ENCODE measurements at regions not wholly inside any gene's neighbourhood (a gene's known extent, or its start where the extent isn't known, plus 50 kb on each side); places are given as distances from the start of the nearest gene placed in this dataset.

DNA sequence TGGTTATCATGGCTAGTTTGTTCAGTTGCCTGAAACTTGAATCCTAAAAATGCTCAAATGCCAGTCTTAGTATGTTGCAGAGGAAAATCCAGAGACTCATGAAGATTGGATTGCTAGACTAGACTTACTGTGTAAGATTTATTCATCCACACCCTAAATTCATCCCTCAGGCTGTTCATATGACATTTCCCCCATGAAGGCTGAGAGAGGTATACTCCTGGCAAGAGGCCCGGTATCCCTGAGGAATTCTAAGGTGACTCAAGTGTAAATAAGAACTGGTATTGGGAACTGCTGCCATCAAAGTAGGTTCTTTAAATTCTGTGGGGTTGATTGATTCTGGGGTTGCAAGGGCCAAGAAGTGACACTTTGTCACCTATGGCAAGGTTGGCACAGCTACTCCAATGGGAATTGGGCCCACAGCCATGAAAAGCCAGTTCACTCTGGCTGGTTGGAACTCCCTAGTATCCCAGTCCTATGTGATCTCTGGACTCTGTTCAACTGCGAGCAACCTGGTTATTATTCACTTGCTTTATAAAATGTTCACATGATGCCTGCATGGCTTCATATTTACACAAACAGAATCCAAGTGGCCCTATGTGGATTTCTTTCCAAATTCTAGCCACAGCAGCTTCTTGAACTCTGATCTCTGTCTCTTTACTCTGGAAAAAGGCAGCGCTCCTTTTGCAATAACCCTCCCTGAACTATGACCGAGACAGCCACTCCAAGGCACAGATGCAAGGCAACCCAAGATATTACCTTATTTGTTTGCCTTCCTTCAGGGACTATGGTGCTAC lies 429.1 kb downstream of the CBLN2 start:
- Histone ChIP-seq H3K9ac (ENCODE audit: low read depth in 1 of 3, low read length in 3 of 3) (no peak overlapping the region), H3K4me1 (ENCODE audit: control insufficient read depth in 3 of 3, insufficient read depth in 3 of 3, low read length in 3 of 3) (no peaks in the 10 kb centered on the region), H3K27me3 (ENCODE audit: control insufficient read depth in 3 of 3, insufficient read depth in 3 of 3, low read length in 3 of 3) (no peaks in the 10 kb centered on the region), H3K27ac (ENCODE audit: low read depth, low read length) (no peak overlapping the region), H3K4me3 (ENCODE audit: low read length in 3 of 3) (no peak overlapping the region), H3K36me3 (ENCODE audit: control insufficient read depth in 3 of 3, insufficient read depth in 3 of 3, low read length in 3 of 3) (no peaks in the 10 kb centered on the region), H3K9me3 (ENCODE audit: control insufficient read depth in 3 of 3, low read length in 3 of 3) (no peaks in the 10 kb centered on the region)

DNA sequence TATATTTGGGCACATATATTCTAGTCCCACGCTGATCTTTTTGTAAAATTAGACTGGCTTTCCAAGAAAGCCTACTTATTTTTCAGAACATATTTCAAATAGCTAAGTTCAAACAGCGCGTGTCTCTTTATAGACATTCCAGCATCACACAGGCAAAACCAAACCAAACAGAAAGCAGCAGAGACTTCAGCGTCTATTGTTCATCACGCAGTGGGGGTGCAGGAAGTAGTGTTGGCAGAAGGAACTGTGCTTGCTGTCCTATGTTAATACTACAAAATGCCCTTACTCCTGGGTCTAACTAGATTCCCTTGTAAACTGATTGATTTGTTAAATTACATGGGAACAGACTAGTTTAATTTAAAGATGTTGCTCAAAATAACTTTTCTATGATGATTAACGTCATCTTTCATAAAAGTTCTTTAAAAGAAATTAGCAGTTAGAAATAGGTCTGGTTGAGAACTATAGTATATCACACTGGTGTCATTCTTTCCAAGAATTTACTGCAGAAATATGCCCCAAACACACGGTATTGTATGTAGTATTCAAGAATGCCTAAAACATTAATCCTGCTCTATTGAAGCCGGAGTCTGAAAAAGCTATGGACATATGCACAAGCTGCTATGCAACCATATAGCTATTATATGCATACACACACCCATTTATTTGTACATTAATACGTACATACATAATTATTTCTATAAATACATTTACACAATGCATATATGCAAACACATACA lies 436.3 kb downstream of the CBLN2 start:
- H3K36me3 ChIP-seq (ENCODE audit: control insufficient read depth in 3 of 3, insufficient read depth in 3 of 3, low read length in 3 of 3) = no peaks in the 10 kb centered on the region
- no peaks in the 10 kb centered on the region for H3K27me3 ChIP-seq (ENCODE audit: control insufficient read depth in 3 of 3, insufficient read depth in 3 of 3, low read length in 3 of 3)
- no peak overlapping the region for H3K9ac ChIP-seq (ENCODE audit: low read depth in 1 of 3, low read length in 3 of 3)
- H3K27ac ChIP-seq (ENCODE audit: low read depth, low read length) = no peak overlapping the region
- no peaks in the 10 kb centered on the region for H3K4me1 ChIP-seq (ENCODE audit: control insufficient read depth in 3 of 3, insufficient read depth in 3 of 3, low read length in 3 of 3)
- no peaks in the 10 kb centered on the region for H3K9me3 ChIP-seq (ENCODE audit: control insufficient read depth in 3 of 3, low read length in 3 of 3)
- H3K4me3 ChIP-seq (ENCODE audit: low read length in 3 of 3) = no peak overlapping the region

DNA sequence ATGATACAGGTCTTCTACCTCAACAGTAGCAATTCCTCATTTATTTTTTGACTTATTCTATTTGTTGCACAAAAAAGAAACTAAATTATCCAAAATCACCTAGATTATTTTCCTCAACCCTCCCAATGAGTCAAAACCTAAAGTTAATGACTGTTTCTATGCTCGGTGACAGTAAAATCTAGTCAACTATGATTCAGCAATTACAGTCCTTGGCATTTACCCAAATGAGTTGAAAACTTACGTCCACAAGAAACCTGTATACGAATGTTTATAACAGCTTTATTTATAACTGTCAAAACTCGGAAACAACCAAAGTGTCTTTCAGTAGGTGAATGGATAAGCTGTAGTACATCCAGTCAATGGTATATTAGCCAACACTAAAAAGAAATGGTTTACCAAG lies 439.3 kb downstream of the CBLN2 start:
- Histone ChIP-seq H3K9ac (ENCODE audit: low read depth in 1 of 3, low read length in 3 of 3) (no peak overlapping the region), H3K36me3 (ENCODE audit: control insufficient read depth in 3 of 3, insufficient read depth in 3 of 3, low read length in 3 of 3) (no peaks in the 10 kb centered on the region), H3K9me3 (ENCODE audit: control insufficient read depth in 3 of 3, low read length in 3 of 3) (no peaks in the 10 kb centered on the region), H3K27ac (ENCODE audit: low read depth, low read length) (no peak overlapping the region), H3K4me3 (ENCODE audit: low read length in 3 of 3) (no peak overlapping the region), H3K27me3 (ENCODE audit: control insufficient read depth in 3 of 3, insufficient read depth in 3 of 3, low read length in 3 of 3) (no peaks in the 10 kb centered on the region), H3K4me1 (ENCODE audit: control insufficient read depth in 3 of 3, insufficient read depth in 3 of 3, low read length in 3 of 3) (no peaks in the 10 kb centered on the region)

- H3K4me3 ChIP-seq (ENCODE audit: low read length in 3 of 3) = no peak overlapping the region
- H3K9ac ChIP-seq (ENCODE audit: low read depth in 1 of 3, low read length in 3 of 3) = no peak overlapping the region
- no peaks in the 10 kb centered on the region for H3K9me3 ChIP-seq (ENCODE audit: control insufficient read depth in 3 of 3, low read length in 3 of 3)
- no peaks in the 10 kb centered on the region for H3K36me3 ChIP-seq (ENCODE audit: control insufficient read depth in 3 of 3, insufficient read depth in 3 of 3, low read length in 3 of 3)
- H3K27me3 ChIP-seq (ENCODE audit: control insufficient read depth in 3 of 3, insufficient read depth in 3 of 3, low read length in 3 of 3) = no peaks in the 10 kb centered on the region
- no peak overlapping the region for H3K27ac ChIP-seq (ENCODE audit: low read depth, low read length)
- H3K4me1 ChIP-seq (ENCODE audit: control insufficient read depth in 3 of 3, insufficient read depth in 3 of 3, low read length in 3 of 3) = no peaks in the 10 kb centered on the region
Measured at GRCh38 chr18:72102412-72102811, 441.7 kb downstream of the CBLN2 start.

DNA sequence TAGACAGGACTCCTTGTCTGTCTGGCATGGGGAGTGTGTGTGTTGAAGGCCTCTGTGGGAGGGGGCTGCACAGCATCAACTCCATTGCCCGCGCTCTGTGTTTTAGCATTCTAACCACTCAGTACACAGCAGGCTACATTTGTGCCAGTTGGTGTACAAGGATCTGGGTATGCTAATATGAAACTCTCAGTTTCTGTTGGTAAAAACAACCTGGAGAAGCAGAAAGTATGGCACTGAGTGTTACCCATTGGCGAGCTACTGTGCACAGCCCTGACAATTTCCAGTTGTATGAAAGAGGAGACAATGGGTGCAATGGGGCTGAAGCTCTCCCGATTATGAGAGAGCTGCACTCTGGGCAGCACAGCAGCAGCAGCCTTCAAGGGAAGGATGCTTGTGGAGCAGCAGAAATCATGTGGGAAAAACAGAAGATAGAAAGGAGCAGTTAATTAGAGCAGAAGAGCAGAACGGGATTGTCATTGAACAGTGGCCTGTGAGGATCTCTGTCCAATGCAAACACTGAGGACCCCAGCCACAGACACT lies 443.6 kb downstream of the CBLN2 start:
- H3K4me1 ChIP-seq (ENCODE audit: control insufficient read depth in 3 of 3, insufficient read depth in 3 of 3, low read length in 3 of 3) = no peaks in the 10 kb centered on the region
- H3K27ac ChIP-seq (ENCODE audit: low read depth, low read length) = no peak overlapping the region
- no peaks in the 10 kb centered on the region for H3K36me3 ChIP-seq (ENCODE audit: control insufficient read depth in 3 of 3, insufficient read depth in 3 of 3, low read length in 3 of 3)
- H3K9me3 ChIP-seq (ENCODE audit: control insufficient read depth in 3 of 3, low read length in 3 of 3) = no peaks in the 10 kb centered on the region
- no peak overlapping the region for H3K9ac ChIP-seq (ENCODE audit: low read depth in 1 of 3, low read length in 3 of 3)
- no peaks in the 10 kb centered on the region for H3K27me3 ChIP-seq (ENCODE audit: control insufficient read depth in 3 of 3, insufficient read depth in 3 of 3, low read length in 3 of 3)
- no peak overlapping the region for H3K4me3 ChIP-seq (ENCODE audit: low read length in 3 of 3)

DNA sequence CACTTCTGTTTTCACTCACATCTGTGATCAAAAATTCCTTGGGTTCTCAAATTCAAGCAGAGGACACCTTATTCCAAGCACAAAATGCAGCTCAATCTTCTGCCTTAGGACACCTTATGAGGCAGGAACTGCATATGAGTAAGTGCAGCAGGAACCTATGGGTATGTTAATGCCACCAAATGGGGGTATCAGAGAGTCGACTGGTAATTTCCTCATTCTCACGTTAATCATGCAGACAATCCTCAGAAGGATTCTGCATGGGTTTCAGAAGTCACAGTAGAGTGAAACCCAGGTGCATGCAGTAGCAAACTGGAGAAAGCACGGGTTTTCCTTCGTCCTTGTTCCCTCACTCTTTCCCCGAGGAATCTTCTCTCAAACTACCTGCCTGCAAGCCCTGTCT lies 452.8 kb downstream of the CBLN2 start:
- no peaks in the 10 kb centered on the region for H3K9me3 ChIP-seq (ENCODE audit: control insufficient read depth in 3 of 3, low read length in 3 of 3)
- H3K27me3 ChIP-seq (ENCODE audit: control insufficient read depth in 3 of 3, insufficient read depth in 3 of 3, low read length in 3 of 3) = no peaks in the 10 kb centered on the region
- H3K36me3 ChIP-seq (ENCODE audit: control insufficient read depth in 3 of 3, insufficient read depth in 3 of 3, low read length in 3 of 3) = no peaks in the 10 kb centered on the region
- H3K4me3 ChIP-seq (ENCODE audit: low read length in 3 of 3) = no peak overlapping the region
- H3K27ac ChIP-seq (ENCODE audit: low read depth, low read length) = no peak overlapping the region
- H3K9ac ChIP-seq (ENCODE audit: low read depth in 1 of 3, low read length in 3 of 3) = no peak overlapping the region
- no peaks in the 10 kb centered on the region for H3K4me1 ChIP-seq (ENCODE audit: control insufficient read depth in 3 of 3, insufficient read depth in 3 of 3, low read length in 3 of 3)

DNA sequence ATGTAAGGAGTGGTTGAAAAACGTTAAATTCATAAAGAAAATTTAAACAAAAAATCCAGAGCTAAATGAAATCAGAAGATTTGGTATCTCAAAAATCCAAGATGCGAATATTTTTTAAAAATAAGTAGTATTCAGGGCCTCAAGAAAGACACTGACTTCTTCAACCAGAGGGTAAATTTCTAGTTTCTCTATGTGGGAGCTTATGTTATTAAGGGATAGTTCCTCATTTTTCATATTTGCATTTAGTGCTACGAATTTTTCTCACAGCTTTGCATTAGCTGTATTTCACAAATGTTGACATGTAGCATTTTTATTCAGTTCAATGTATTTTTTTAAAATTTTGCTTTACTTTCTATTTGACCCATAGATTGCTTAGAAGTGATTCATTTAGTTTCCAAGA lies 454.7 kb downstream of the CBLN2 start:
- no peaks in the 10 kb centered on the region for H3K9me3 ChIP-seq (ENCODE audit: control insufficient read depth in 3 of 3, low read length in 3 of 3)
- no peaks in the 10 kb centered on the region for H3K4me1 ChIP-seq (ENCODE audit: control insufficient read depth in 3 of 3, insufficient read depth in 3 of 3, low read length in 3 of 3)
- H3K36me3 ChIP-seq (ENCODE audit: control insufficient read depth in 3 of 3, insufficient read depth in 3 of 3, low read length in 3 of 3) = no peaks in the 10 kb centered on the region
- no peaks in the 10 kb centered on the region for H3K27me3 ChIP-seq (ENCODE audit: control insufficient read depth in 3 of 3, insufficient read depth in 3 of 3, low read length in 3 of 3)
- no peak overlapping the region for H3K9ac ChIP-seq (ENCODE audit: low read depth in 1 of 3, low read length in 3 of 3)
- no peak overlapping the region for H3K4me3 ChIP-seq (ENCODE audit: low read length in 3 of 3)
- H3K27ac ChIP-seq (ENCODE audit: low read depth, low read length) = no peak overlapping the region

DNA sequence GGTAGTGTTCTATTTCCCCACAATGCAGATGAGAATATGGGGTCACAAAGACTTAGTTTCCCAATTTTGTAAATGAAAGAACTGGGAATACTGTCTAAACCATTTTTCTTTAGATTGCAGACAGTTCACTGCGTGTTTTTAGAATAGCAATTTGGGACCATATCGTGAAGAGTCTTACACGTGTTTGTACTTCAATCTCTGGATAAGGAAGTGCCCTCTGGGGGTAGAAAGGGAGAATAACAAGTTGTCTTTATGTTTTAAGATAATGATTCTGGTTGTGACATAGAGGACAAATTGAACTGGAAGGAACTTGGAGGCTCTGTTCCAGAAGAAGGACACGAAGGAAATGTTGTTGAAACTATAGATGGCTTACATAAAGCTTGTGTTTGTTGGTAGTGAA lies 457.7 kb downstream of the CBLN2 start:
- Histone ChIP-seq H3K9me3 (ENCODE audit: control insufficient read depth in 3 of 3, low read length in 3 of 3) (no peaks in the 10 kb centered on the region), H3K4me1 (ENCODE audit: control insufficient read depth in 3 of 3, insufficient read depth in 3 of 3, low read length in 3 of 3) (no peaks in the 10 kb centered on the region)

GRCh38 chr18:72075040-72075439 lies 469.1 kb downstream of the CBLN2 start:
- no peak overlapping the region for H3K4me3 ChIP-seq (ENCODE audit: low read length in 3 of 3)
- no peaks in the 10 kb centered on the region for H3K27me3 ChIP-seq (ENCODE audit: control insufficient read depth in 3 of 3, insufficient read depth in 3 of 3, low read length in 3 of 3)
- H3K27ac ChIP-seq (ENCODE audit: low read depth, low read length) = no peak overlapping the region
- no peaks in the 10 kb centered on the region for H3K36me3 ChIP-seq (ENCODE audit: control insufficient read depth in 3 of 3, insufficient read depth in 3 of 3, low read length in 3 of 3)
- no peaks in the 10 kb centered on the region for H3K4me1 ChIP-seq (ENCODE audit: control insufficient read depth in 3 of 3, insufficient read depth in 3 of 3, low read length in 3 of 3)
- no peaks in the 10 kb centered on the region for H3K9me3 ChIP-seq (ENCODE audit: control insufficient read depth in 3 of 3, low read length in 3 of 3)
- no peak overlapping the region for H3K9ac ChIP-seq (ENCODE audit: low read depth in 1 of 3, low read length in 3 of 3)

More for the DNA sequence above, 457.7 kb downstream of the CBLN2 start:
- no peak overlapping the region for H3K4me3 ChIP-seq (ENCODE audit: low read length in 3 of 3)
- H3K36me3 ChIP-seq (ENCODE audit: control insufficient read depth in 3 of 3, insufficient read depth in 3 of 3, low read length in 3 of 3) = no peaks in the 10 kb centered on the region
- no peaks in the 10 kb centered on the region for H3K27me3 ChIP-seq (ENCODE audit: control insufficient read depth in 3 of 3, insufficient read depth in 3 of 3, low read length in 3 of 3)
- no peak overlapping the region for H3K27ac ChIP-seq (ENCODE audit: low read depth, low read length)
- no peak overlapping the region for H3K9ac ChIP-seq (ENCODE audit: low read depth in 1 of 3, low read length in 3 of 3)

GRCh38 chr18:72063001-72063400 lies 481.1 kb downstream of the CBLN2 start:
- no peak overlapping the region for H3K27ac ChIP-seq (ENCODE audit: low read depth, low read length)
- H3K27me3 ChIP-seq (ENCODE audit: control insufficient read depth in 3 of 3, insufficient read depth in 3 of 3, low read length in 3 of 3) = no peaks in the 10 kb centered on the region
- H3K36me3 ChIP-seq (ENCODE audit: control insufficient read depth in 3 of 3, insufficient read depth in 3 of 3, low read length in 3 of 3) = no peaks in the 10 kb centered on the region
- no peaks in the 10 kb centered on the region for H3K9me3 ChIP-seq (ENCODE audit: control insufficient read depth in 3 of 3, low read length in 3 of 3)
- H3K4me1 ChIP-seq (ENCODE audit: control insufficient read depth in 3 of 3, insufficient read depth in 3 of 3, low read length in 3 of 3) = no peaks in the 10 kb centered on the region
- H3K4me3 ChIP-seq (ENCODE audit: low read length in 3 of 3) = no peak overlapping the region
- H3K9ac ChIP-seq (ENCODE audit: low read depth in 1 of 3, low read length in 3 of 3) = no peak overlapping the region

Data from skeletal muscle tissue (tissue), 3 donors.